PC-9 (cell line): ENCODE measurements at regions not wholly inside any gene's neighbourhood (a gene's known extent, or its start where the extent isn't known, plus 50 kb on each side); places are given as distances from the start of the nearest gene placed in this dataset.

Experiments used
- EZH2 ChIP-seq: fragments of 200-600 bp; sonication (generic); IDR thresholded peaks from 2 replicates; pipeline ENCODE4 v1.8.0; 2017; ENCODE audit warnings: antibody characterized with exemption, low read depth
- TF ChIP-seq, protein P1 (sequence below): fragments of 200-600 bp; sonication (generic); conservative IDR thresholded peaks from 2 replicates; pipeline ENCODE4 v1.6.1; 2017; ENCODE audit warnings: mixed run types, antibody characterized with exemption, mild to moderate bottlenecking, moderate library complexity

- TF ChIP-seq, protein P1, sequence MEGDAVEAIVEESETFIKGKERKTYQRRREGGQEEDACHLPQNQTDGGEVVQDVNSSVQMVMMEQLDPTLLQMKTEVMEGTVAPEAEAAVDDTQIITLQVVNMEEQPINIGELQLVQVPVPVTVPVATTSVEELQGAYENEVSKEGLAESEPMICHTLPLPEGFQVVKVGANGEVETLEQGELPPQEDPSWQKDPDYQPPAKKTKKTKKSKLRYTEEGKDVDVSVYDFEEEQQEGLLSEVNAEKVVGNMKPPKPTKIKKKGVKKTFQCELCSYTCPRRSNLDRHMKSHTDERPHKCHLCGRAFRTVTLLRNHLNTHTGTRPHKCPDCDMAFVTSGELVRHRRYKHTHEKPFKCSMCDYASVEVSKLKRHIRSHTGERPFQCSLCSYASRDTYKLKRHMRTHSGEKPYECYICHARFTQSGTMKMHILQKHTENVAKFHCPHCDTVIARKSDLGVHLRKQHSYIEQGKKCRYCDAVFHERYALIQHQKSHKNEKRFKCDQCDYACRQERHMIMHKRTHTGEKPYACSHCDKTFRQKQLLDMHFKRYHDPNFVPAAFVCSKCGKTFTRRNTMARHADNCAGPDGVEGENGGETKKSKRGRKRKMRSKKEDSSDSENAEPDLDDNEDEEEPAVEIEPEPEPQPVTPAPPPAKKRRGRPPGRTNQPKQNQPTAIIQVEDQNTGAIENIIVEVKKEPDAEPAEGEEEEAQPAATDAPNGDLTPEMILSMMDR = no peak
- no peak for TF ChIP-seq EZH2
Observed at GRCh38 chrX:104513162-104513561, 52.8 kb upstream of the IL1RAPL2 start.
